SU-DHL-6 (cell line): ENCODE measurements at regions not wholly inside any gene's neighbourhood (a gene's known extent, or its start where the extent isn't known, plus 50 kb on each side); places are given as distances from the start of the nearest gene placed in this dataset.

Experiments used
- H2AFZ ChIP-seq: fragments of 200-600 bp; sonication (generic); 2 replicates; pipeline ENCODE4 v1.6.1; 2014; ENCODE audit warnings: low read depth, mild to moderate bottlenecking, moderate library complexity, mixed read lengths, antibody characterized with exemption, low read length; ENCODE audit not compliant: severe bottlenecking
- H3F3A ChIP-seq: fragments of 200-600 bp; shearing (Covaris generic); 2 replicates; pipeline ENCODE4 v1.6.0; 2016; ENCODE audit warnings: antibody characterized with exemption, mild to moderate bottlenecking; ENCODE audit not compliant: insufficient read depth
- H3K27ac ChIP-seq: fragments of 200-600 bp; sonication (generic); 2 replicates; pipeline ENCODE4 v1.5.1; 2016; ENCODE audit warnings: low read depth, mild to moderate bottlenecking, low read length, moderate library complexity, mixed read lengths
- H3K27me3 ChIP-seq: fragments of 200-600 bp; sonication (generic), shearing (Covaris generic); 2 replicates; pipeline ENCODE4 v1.6.0; 2014; ENCODE audit warnings: mild to moderate bottlenecking, low read length
- H3K36me3 ChIP-seq: fragments of 200-600 bp; sonication (generic); 2 replicates; pipeline ENCODE4 v1.6.1; 2014; ENCODE audit warnings: mild to moderate bottlenecking, low read length, mixed read lengths
- H3K4me2 ChIP-seq: fragments of 300-600, 200-600 bp; shearing (Covaris generic), sonication (generic); 2 replicates; pipeline ENCODE4 v1.6.0; 2014; ENCODE audit warnings: low read length, low read depth, mild to moderate bottlenecking; ENCODE audit not compliant: poor library complexity, severe bottlenecking
- H3K4me3 ChIP-seq: fragments of 200-600 bp; sonication (generic); 2 replicates; pipeline ENCODE4 v1.5.1; 2014; ENCODE audit warnings: antibody characterized with exemption, low read length, mild to moderate bottlenecking, mixed read lengths; ENCODE audit not compliant: insufficient read depth, poor library complexity, severe bottlenecking
- H3K79me2 ChIP-seq: fragments of 200-600 bp; sonication (generic); 2 replicates; pipeline ENCODE4 v1.6.1; 2014; ENCODE audit warnings: mild to moderate bottlenecking, low read length, moderate library complexity; ENCODE audit not compliant: insufficient read depth
- H3K9ac ChIP-seq: fragments of 200-600 bp; sonication (generic); 2 replicates; pipeline ENCODE4 v1.7.0; 2014; ENCODE audit warnings: mild to moderate bottlenecking, low read length
- H3K9me2 ChIP-seq: fragments of 200-600 bp; sonication (generic); replicated peaks from 2 replicates; pipeline ENCODE4 v1.6.1; 2014; ENCODE audit warnings: low read length; ENCODE audit not compliant: insufficient read depth
- H3K9me3 ChIP-seq: fragments of 200-600 bp; sonication (generic); 2 replicates; pipeline ENCODE4 v1.6.1; 2014; ENCODE audit warnings: low read length, mixed read lengths; ENCODE audit not compliant: insufficient read depth
- H4K20me1 ChIP-seq: fragments of 200-600 bp; sonication (generic); 2 replicates; pipeline ENCODE4 v1.6.1; 2014; ENCODE audit warnings: low read depth, mild to moderate bottlenecking, antibody characterized with exemption, low read length, moderate library complexity, mixed read lengths
- CTCF ChIP-seq: fragments of 200-600 bp; sonication (generic); IDR thresholded peaks from one replicate; pipeline ENCODE4 v1.5.1; 2017; ENCODE audit warnings: antibody characterized with exemption, mild to moderate bottlenecking, low read length, moderate library complexity; ENCODE audit not compliant: insufficient read depth, poor library complexity, severe bottlenecking
- EZH2phosphoT487 ChIP-seq: fragments of 200-600 bp; sonication (generic), shearing (Covaris generic); conservative IDR thresholded peaks from 2 replicates; pipeline ENCODE4 v1.6.1; 2018; ENCODE audit warnings: mild to moderate bottlenecking, antibody characterized with exemption, low read length, moderate library complexity, mixed read lengths

GRCh38 chr11:116072133-116072532 is 567.9 kb upstream of the CADM1 start:
- no peak overlapping the region for H3K4me2 ChIP-seq
- no peak overlapping the region for H2AFZ ChIP-seq
- no peak for TF ChIP-seq EZH2phosphoT487
- H3K9me3 ChIP-seq, result no peaks in the 10 kb centered on the region
- no peaks in the 10 kb centered on the region for H3K9me2 ChIP-seq
- no peaks in the 10 kb centered on the region for H3K27me3 ChIP-seq
- H3K4me3 ChIP-seq, result no peak overlapping the region
- H3K27ac ChIP-seq, result no peak overlapping the region
- no peaks in the 10 kb centered on the region for H3K79me2 ChIP-seq
- no peaks in the 10 kb centered on the region for H3K36me3 ChIP-seq
- H4K20me1 ChIP-seq, result no peaks in the 10 kb centered on the region
- no peak overlapping the region for H3K9ac ChIP-seq
- H3F3A ChIP-seq, result no peaks in the 10 kb centered on the region

- Histone ChIP-seq H3K27ac (no peak overlapping the region), H3K79me2 (no peaks in the 10 kb centered on the region), H2AFZ (no peak overlapping the region), H3K9me2 (no peaks in the 10 kb centered on the region), H3K36me3 (no peaks in the 10 kb centered on the region), H3K4me2 (no peak overlapping the region), H3K27me3 (no peaks in the 10 kb centered on the region), H3K9me3 (no peaks in the 10 kb centered on the region), H4K20me1 (no peaks in the 10 kb centered on the region), H3K9ac (no peak overlapping the region), H3F3A (no peaks in the 10 kb centered on the region), H3K4me3 (no peak overlapping the region)
- TF ChIP-seq CTCF (no peak), EZH2phosphoT487 (no peak)
Observed at GRCh38 chr11:116071241-116071640, 567.0 kb upstream of the CADM1 start.

- Histone ChIP-seq H3K9me2 (no peaks in the 10 kb centered on the region), H3K27me3 (no peaks in the 10 kb centered on the region), H4K20me1 (no peaks in the 10 kb centered on the region)
Observed at GRCh38 chr11:116070520-116070919, 566.3 kb upstream of the CADM1 start.

DNA sequence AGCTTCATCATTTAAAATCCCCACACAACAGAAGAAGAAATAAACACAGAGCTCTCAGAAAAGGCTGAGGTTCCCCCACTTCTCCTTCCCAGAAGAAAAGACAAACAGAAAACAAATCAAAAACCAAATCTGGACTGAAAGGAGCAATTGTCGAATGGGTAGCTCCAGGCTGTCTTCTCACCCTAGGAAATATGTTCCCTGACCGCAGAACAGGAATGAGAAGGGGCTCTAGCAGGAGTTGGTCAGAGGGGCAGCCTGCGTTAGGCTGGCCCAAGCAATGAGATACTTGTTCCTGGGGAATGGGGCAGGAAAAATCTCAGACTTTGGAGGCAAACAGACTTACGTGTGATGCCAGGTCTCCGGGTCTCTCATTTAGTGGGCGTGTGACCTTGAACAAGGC is 562.6 kb upstream of the CADM1 start:
- Histone ChIP-seq H3K4me2 (no peak overlapping the region), H3K27ac (no peak overlapping the region), H3K9me3 (no peaks in the 10 kb centered on the region), H3K9ac (no peak overlapping the region), H3K9me2 (no peaks in the 10 kb centered on the region), H4K20me1 (no peaks in the 10 kb centered on the region), H2AFZ (no peak overlapping the region), H3K79me2 (no peaks in the 10 kb centered on the region), H3K36me3 (no peaks in the 10 kb centered on the region), H3F3A (no peaks in the 10 kb centered on the region), H3K4me3 (no peak overlapping the region), H3K27me3 (no peaks in the 10 kb centered on the region)
- no peak for TF ChIP-seq CTCF
- no peak for TF ChIP-seq EZH2phosphoT487

More at GRCh38 chr11:116070520-116070919, 566.3 kb upstream of the CADM1 start:
- Histone ChIP-seq H3F3A (no peaks in the 10 kb centered on the region), H3K4me3 (no peak overlapping the region), H3K9me3 (no peaks in the 10 kb centered on the region), H3K79me2 (no peaks in the 10 kb centered on the region), H2AFZ (no peak overlapping the region), H3K4me2 (no peak overlapping the region), H3K9ac (no peak overlapping the region), H3K27ac (no peak overlapping the region), H3K36me3 (no peaks in the 10 kb centered on the region)
- no peak for TF ChIP-seq CTCF
- no peak for TF ChIP-seq EZH2phosphoT487
